Astrocyte (in vitro differentiated cells and primary cell): ENCODE measurements at regions not wholly inside any gene's neighbourhood (a gene's known extent, or its start where the extent isn't known, plus 50 kb on each side); places are given as distances from the start of the nearest gene placed in this dataset.

Experiments used
- CTCF ChIP-seq: IDR thresholded peaks from 2 replicates; pipeline ENCODE4 v1.5.1; 2011; ENCODE audit warnings: low read depth, mild to moderate bottlenecking, inconsistent platforms, low read length, moderate library complexity; ENCODE audit not compliant: insufficient read depth
- EZH2 ChIP-seq: IDR thresholded peaks from 2 replicates; pipeline ENCODE4 v1.6.1; 2012; ENCODE audit warnings: mild to moderate bottlenecking, low read length, inconsistent platforms; ENCODE audit not compliant: insufficient read depth

- TF ChIP-seq CTCF, result no peak
- no peak for TF ChIP-seq EZH2
Measured at GRCh38 chr15:95150466-95150865, 919.1 kb downstream of the MCTP2 start.
